ENCODE measurements at regions not wholly inside any gene's neighbourhood (a gene's known extent, or its start where the extent isn't known, plus 50 kb on each side); places are given as distances from the start of the nearest gene placed in this dataset.

DNA sequence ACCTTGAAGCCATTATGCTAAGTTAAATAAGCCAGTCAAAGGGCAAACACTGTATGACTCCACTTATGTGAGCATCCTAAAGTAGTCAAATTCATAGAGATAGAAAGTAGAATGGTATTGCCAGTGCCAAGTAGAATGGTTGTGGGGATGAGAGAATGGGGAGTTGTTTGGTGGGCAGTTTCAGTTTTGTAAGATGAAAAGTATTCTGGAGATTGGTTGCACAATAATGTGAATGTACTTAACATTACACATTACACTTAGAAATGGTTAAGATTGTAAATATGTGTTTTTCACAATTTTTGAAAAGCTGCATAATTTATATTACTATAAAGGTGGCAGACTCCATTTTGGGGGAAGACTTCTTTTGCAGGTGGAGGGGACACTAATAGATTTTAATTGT is 51.3 kb upstream of the CARMIL1 start:
- no peak for DNase-seq (ENCODE audit: low spot score)

All from SW480 (cell line).